ENCODE measurements at regions not wholly inside any gene's neighbourhood (a gene's known extent, or its start where the extent isn't known, plus 50 kb on each side); places are given as distances from the start of the nearest gene placed in this dataset.

DNA sequence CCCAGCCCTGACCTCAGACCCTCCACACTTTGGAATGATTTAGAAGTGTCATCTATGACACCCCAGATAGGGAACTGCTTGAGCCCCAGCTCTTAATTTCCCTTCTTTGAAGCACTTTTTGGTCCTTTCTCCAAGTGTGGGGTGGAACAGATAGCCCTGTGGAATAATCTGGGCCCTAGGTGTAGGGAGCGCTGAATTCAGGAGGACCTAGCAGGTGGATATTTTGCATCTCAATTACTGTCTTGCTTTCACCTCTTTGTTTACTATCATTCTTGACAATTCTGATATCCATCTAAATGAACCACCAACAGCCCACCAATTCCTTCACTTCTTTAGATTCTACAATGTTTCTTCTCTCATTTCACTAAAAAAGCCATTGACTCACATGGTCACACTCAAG is 850.4 kb downstream of the KCNJ2 start:
- no peak for TF ChIP-seq POLR2A (IDR thresholded peaks at IDR 0.05)
- TF ChIP-seq, protein P1, sequence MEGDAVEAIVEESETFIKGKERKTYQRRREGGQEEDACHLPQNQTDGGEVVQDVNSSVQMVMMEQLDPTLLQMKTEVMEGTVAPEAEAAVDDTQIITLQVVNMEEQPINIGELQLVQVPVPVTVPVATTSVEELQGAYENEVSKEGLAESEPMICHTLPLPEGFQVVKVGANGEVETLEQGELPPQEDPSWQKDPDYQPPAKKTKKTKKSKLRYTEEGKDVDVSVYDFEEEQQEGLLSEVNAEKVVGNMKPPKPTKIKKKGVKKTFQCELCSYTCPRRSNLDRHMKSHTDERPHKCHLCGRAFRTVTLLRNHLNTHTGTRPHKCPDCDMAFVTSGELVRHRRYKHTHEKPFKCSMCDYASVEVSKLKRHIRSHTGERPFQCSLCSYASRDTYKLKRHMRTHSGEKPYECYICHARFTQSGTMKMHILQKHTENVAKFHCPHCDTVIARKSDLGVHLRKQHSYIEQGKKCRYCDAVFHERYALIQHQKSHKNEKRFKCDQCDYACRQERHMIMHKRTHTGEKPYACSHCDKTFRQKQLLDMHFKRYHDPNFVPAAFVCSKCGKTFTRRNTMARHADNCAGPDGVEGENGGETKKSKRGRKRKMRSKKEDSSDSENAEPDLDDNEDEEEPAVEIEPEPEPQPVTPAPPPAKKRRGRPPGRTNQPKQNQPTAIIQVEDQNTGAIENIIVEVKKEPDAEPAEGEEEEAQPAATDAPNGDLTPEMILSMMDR (IDR thresholded peaks at IDR 0.05): no peak

Measured in uterus (tissue), 2 donors.